Astrocyte (in vitro differentiated cells and primary cell): ENCODE measurements at regions not wholly inside any gene's neighbourhood (a gene's known extent, or its start where the extent isn't known, plus 50 kb on each side); places are given as distances from the start of the nearest gene placed in this dataset.

Source experiments
- DNase-seq: peaks from one replicate; pipeline ENCODE4 v3.0.0-alpha.2; 2010; ENCODE audit warnings: low read depth
- FAIRE-seq: peaks from 2 replicates; lab custom pipeline; 2011; peaks lifted over from hg19 to GRCh38; lab: Jason Lieb, UNC
- H2AFZ ChIP-seq: 2 replicates; pipeline ENCODE4 v1.6.0; 2012; ENCODE audit warnings: low read depth, low read length, inconsistent platforms
- H3K27ac ChIP-seq: 2 replicates; pipeline ENCODE4 v1.5.1; 2011; ENCODE audit warnings: low read depth, low read length, inconsistent platforms
- H3K27me3 ChIP-seq: 2 replicates; pipeline ENCODE4 v1.6.0; 2011; ENCODE audit warnings: low read length, inconsistent platforms; ENCODE audit not compliant: insufficient read depth
- H3K36me3 ChIP-seq: 2 replicates; pipeline ENCODE4 v1.5.1; 2011; ENCODE audit warnings: low read length, inconsistent platforms; ENCODE audit not compliant: insufficient read depth
- H3K4me1 ChIP-seq: 2 replicates; pipeline ENCODE4 v1.5.1; 2011; ENCODE audit warnings: low read length, inconsistent platforms; ENCODE audit not compliant: insufficient read depth
- H3K4me2 ChIP-seq: 2 replicates; pipeline ENCODE4 v1.6.0; 2012; ENCODE audit warnings: low read length, inconsistent platforms
- H3K4me3 ChIP-seq: 2 replicates; pipeline ENCODE4 v1.5.1; 2011; ENCODE audit warnings: low read depth, mild to moderate bottlenecking, low read length, inconsistent platforms; ENCODE audit not compliant: insufficient read depth
- H3K79me2 ChIP-seq: 2 replicates; pipeline ENCODE4 v1.6.0; 2012; ENCODE audit warnings: mild to moderate bottlenecking, low read length, inconsistent platforms; ENCODE audit not compliant: insufficient read depth
- H3K9ac ChIP-seq: 2 replicates; pipeline ENCODE4 v1.6.0; 2012; ENCODE audit warnings: mild to moderate bottlenecking, low read length, inconsistent platforms
- H3K9me3 ChIP-seq: 2 replicates; pipeline ENCODE4 v1.5.1; 2012; ENCODE audit warnings: low read depth, mild to moderate bottlenecking, low read length, inconsistent platforms; ENCODE audit not compliant: insufficient read depth
- H4K20me1 ChIP-seq: 2 replicates; pipeline ENCODE4 v1.6.0; 2012; ENCODE audit warnings: low read length, inconsistent platforms; ENCODE audit not compliant: insufficient read depth
- H3K27ac Mint-ChIP-seq: one replicate; pipeline ENCODE4 v1.8.0; 2021; ENCODE audit warnings: mild to moderate bottlenecking, mixed read lengths; ENCODE audit not compliant: unreplicated experiment
- H3K27me3 Mint-ChIP-seq: one replicate; pipeline ENCODE4 v1.8.0; 2021; ENCODE audit warnings: low read depth, mixed read lengths; ENCODE audit not compliant: unreplicated experiment
- H3K36me3 Mint-ChIP-seq: one replicate; pipeline ENCODE4 v1.8.0; 2021; ENCODE audit warnings: low read depth, mixed read lengths; ENCODE audit not compliant: unreplicated experiment
- H3K4me1 Mint-ChIP-seq: one replicate; pipeline ENCODE4 v1.8.0; 2021; ENCODE audit warnings: low read depth, mixed read lengths; ENCODE audit not compliant: unreplicated experiment
- H3K4me3 Mint-ChIP-seq: one replicate; pipeline ENCODE4 v1.8.0; 2021; ENCODE audit warnings: mild to moderate bottlenecking, moderate library complexity, mixed read lengths; ENCODE audit not compliant: unreplicated experiment
- H3K9me3 Mint-ChIP-seq: one replicate; pipeline ENCODE4 v1.8.0; 2021; ENCODE audit warnings: mild to moderate bottlenecking, mixed read lengths; ENCODE audit not compliant: unreplicated experiment
- CTCF ChIP-seq: IDR thresholded peaks from 2 replicates; pipeline ENCODE4 v1.5.1; 2011; ENCODE audit warnings: low read depth, mild to moderate bottlenecking, inconsistent platforms, low read length, moderate library complexity; ENCODE audit not compliant: insufficient read depth
- EZH2 ChIP-seq: IDR thresholded peaks from 2 replicates; pipeline ENCODE4 v1.6.1; 2012; ENCODE audit warnings: mild to moderate bottlenecking, low read length, inconsistent platforms; ENCODE audit not compliant: insufficient read depth

- peaks cover 26% of the 10 kb centered on the region for H3K4me1 Mint-ChIP-seq
- TF ChIP-seq EZH2 (no peak), CTCF (no peak)
- peak; percentile 43 for FAIRE-seq
These were observed 447.3 kb upstream of the KCNMB2 start for GRCh38 chr3:178088963-178089362.

GRCh38 chr3:178090899-178091298, 445.3 kb upstream of the KCNMB2 start:
- Histone ChIP-seq H3K79me2 (no peaks in the 10 kb centered on the region), H3K27me3 (no peaks in the 10 kb centered on the region), H3K9me3 (no peaks in the 10 kb centered on the region), H3K27ac (no peak overlapping the region), H3K4me1 (no peaks in the 10 kb centered on the region), H3K36me3 (no peaks in the 10 kb centered on the region), H3K4me2 (no peak overlapping the region), H4K20me1 (no peaks in the 10 kb centered on the region), H2AFZ (no peak overlapping the region), H3K9ac (no peak overlapping the region), H3K4me3 (no peak overlapping the region)
- FAIRE-seq (no peak), DNase-seq (no peak)
- H3K27ac Mint-ChIP-seq = no peak overlapping the region
- H3K4me3 Mint-ChIP-seq = no peak overlapping the region
- H3K27me3 Mint-ChIP-seq = no peaks in the 10 kb centered on the region
- TF ChIP-seq CTCF (no peak), EZH2 (no peak)
- H3K9me3 Mint-ChIP-seq = peaks cover 2% of the 10 kb centered on the region
- H3K36me3 Mint-ChIP-seq = no peaks in the 10 kb centered on the region
- H3K4me1 Mint-ChIP-seq = peaks cover 7% of the 10 kb centered on the region

More at GRCh38 chr3:178088963-178089362, 447.3 kb upstream of the KCNMB2 start:
- no peaks in the 10 kb centered on the region for H3K36me3 Mint-ChIP-seq
- Histone ChIP-seq H3K4me3 (no peak overlapping the region), H3K36me3 (no peaks in the 10 kb centered on the region), H3K9ac (no peak overlapping the region), H3K4me2 (no peak overlapping the region), H3K79me2 (no peaks in the 10 kb centered on the region), H2AFZ (no peak overlapping the region), H3K9me3 (no peaks in the 10 kb centered on the region), H4K20me1 (no peaks in the 10 kb centered on the region), H3K27ac (no peak overlapping the region), H3K4me1 (peaks cover 8% of the 10 kb centered on the region), H3K27me3 (no peaks in the 10 kb centered on the region)
- H3K9me3 Mint-ChIP-seq = peaks cover 2% of the 10 kb centered on the region
- DNase-seq = no peak
- no peaks in the 10 kb centered on the region for H3K27me3 Mint-ChIP-seq
- H3K27ac Mint-ChIP-seq = no peak overlapping the region
- H3K4me3 Mint-ChIP-seq = no peak overlapping the region

- no peak overlapping the region for H3K9ac ChIP-seq
- no peaks in the 10 kb centered on the region for H4K20me1 ChIP-seq
- no peaks in the 10 kb centered on the region for H3K36me3 ChIP-seq
- no peaks in the 10 kb centered on the region for H3K79me2 ChIP-seq
- no peak for DNase-seq
- H3K27ac ChIP-seq = no peak overlapping the region
- H3K27me3 ChIP-seq = no peaks in the 10 kb centered on the region
- no peaks in the 10 kb centered on the region for H3K9me3 ChIP-seq
- H3K4me1 Mint-ChIP-seq = peaks cover 3% of the 10 kb centered on the region
- H3K9me3 Mint-ChIP-seq = peaks cover 2% of the 10 kb centered on the region
- no peaks in the 10 kb centered on the region for H3K36me3 Mint-ChIP-seq
- H3K27ac Mint-ChIP-seq = no peak overlapping the region
- no peaks in the 10 kb centered on the region for H3K4me1 ChIP-seq
- H3K4me3 Mint-ChIP-seq = no peak overlapping the region
- no peaks in the 10 kb centered on the region for H3K27me3 Mint-ChIP-seq
- no peak for FAIRE-seq
- H3K4me2 ChIP-seq = no peak overlapping the region
- H2AFZ ChIP-seq = no peak overlapping the region
- no peak for TF ChIP-seq CTCF
- no peak for TF ChIP-seq EZH2
- H3K4me3 ChIP-seq = no peak overlapping the region
These were observed 440.7 kb upstream of the KCNMB2 start for GRCh38 chr3:178095522-178095921.
